HepG2 (cell line): ENCODE measurements at regions not wholly inside any gene's neighbourhood (a gene's known extent, or its start where the extent isn't known, plus 50 kb on each side); places are given as distances from the start of the nearest gene placed in this dataset.

ENCODE experiments used
- CEBPG ChIP-seq: IDR thresholded peaks from 2 replicates; pipeline ENCODE4 v1.6.1; 2016
- GATAD1 ChIP-seq: IDR thresholded peaks from 2 replicates; pipeline ENCODE4 v1.6.1; 2016; ENCODE audit warnings: missing genetic modification reagents, missing compliant biosample characterization
- GTF2F1 ChIP-seq: fragments of 150-350 bp; IDR thresholded peaks from 2 replicates; pipeline ENCODE4 v1.6.1; 2014; ENCODE audit warnings: low read length
- MAF1 ChIP-seq: sonication (generic); formaldehyde crosslinking; IDR thresholded peaks from 2 replicates; pipeline ENCODE4 v1.5.0; 2020; ENCODE audit warnings: missing genetic modification reagents, borderline replicate concordance
- MED8 ChIP-seq: sonication (generic); formaldehyde crosslinking; IDR thresholded peaks from 2 replicates; pipeline ENCODE4 v1.8.1; 2023; ENCODE audit warnings: mild to moderate bottlenecking, missing genetic modification reagents; ENCODE audit not compliant: insufficient replicate concordance
- NPAS2 ChIP-seq: sonication (generic); formaldehyde crosslinking; IDR thresholded peaks from 2 replicates; pipeline ENCODE4 v1.8.0; 2022; ENCODE audit warnings: mild to moderate bottlenecking, missing genetic modification reagents, borderline replicate concordance
- PRDM15 ChIP-seq: sonication (generic); formaldehyde crosslinking; IDR thresholded peaks from 2 replicates; pipeline ENCODE4 v1.4.0; 2020; ENCODE audit warnings: missing genetic modification reagents
- SP5 ChIP-seq: IDR thresholded peaks from 2 replicates; pipeline ENCODE4 v1.6.1; 2016; ENCODE audit warnings: low read depth, borderline replicate concordance
- TFAP4 ChIP-seq: sonication (generic); IDR thresholded peaks from 2 replicates; pipeline ENCODE4 v1.6.1; 2016; ENCODE audit warnings: low read depth, borderline replicate concordance
- ZEB1 ChIP-seq: IDR thresholded peaks from 2 replicates; pipeline ENCODE4 v1.6.1; 2012; ENCODE audit warnings: mild to moderate bottlenecking, low read depth, inconsistent platforms; ENCODE audit not compliant: insufficient replicate concordance
- ZKSCAN5 ChIP-seq: sonication (generic); formaldehyde crosslinking; IDR thresholded peaks from 2 replicates; pipeline ENCODE4 v1.5.1; 2020; ENCODE audit warnings: mild to moderate bottlenecking, missing genetic modification reagents
- ZNF20 ChIP-seq: sonication (generic); formaldehyde crosslinking; IDR thresholded peaks from 2 replicates; pipeline ENCODE4 v1.4.0; 2020; ENCODE audit warnings: mild to moderate bottlenecking, moderate library complexity, missing genetic modification reagents
- ZNF577 ChIP-seq: sonication (generic); formaldehyde crosslinking; IDR thresholded peaks from 2 replicates; pipeline ENCODE4 v1.4.0; 2020; ENCODE audit warnings: mild to moderate bottlenecking, low read depth, missing genetic modification reagents, borderline replicate concordance
- ZNF674 ChIP-seq: sonication (generic); formaldehyde crosslinking; IDR thresholded peaks from 2 replicates; pipeline ENCODE4 v1.5.0; 2020; ENCODE audit warnings: low read depth, mild to moderate bottlenecking, missing genetic modification reagents
- ZNF816 ChIP-seq: sonication (generic); formaldehyde crosslinking; IDR thresholded peaks from 2 replicates; pipeline ENCODE4 v1.8.0; 2022; ENCODE audit warnings: missing genetic modification reagents, mild to moderate bottlenecking, borderline replicate concordance
- TF ChIP-seq, protein P1 (sequence below), 2 experiments: sonication (generic) in 1 of 2; formaldehyde crosslinking in 1 of 2; IDR thresholded peaks; 2 replicates each; pipeline versions ENCODE4 v1.4.0 to v1.6.1; 2016 to 2020; ENCODE audit warnings: borderline replicate concordance in 1 of 2, low read depth in 1 of 2, mild to moderate bottlenecking in 1 of 2, missing genetic modification reagents in 1 of 2
- TF ChIP-seq, protein P2 (sequence below): sonication (generic); formaldehyde crosslinking; IDR thresholded peaks from 2 replicates; pipeline ENCODE4 v1.5.0; 2020; ENCODE audit warnings: missing genetic modification reagents

GRCh38 chr17:72386619-72387237 is 265.9 kb downstream of the SOX9 start (continued):
- no peak for TF ChIP-seq PRDM15
- no peak; the same call in 1 of the 2 replicates for TF ChIP-seq MAF1 (CRISPR knock-in tag)
- TF ChIP-seq, protein P1, sequence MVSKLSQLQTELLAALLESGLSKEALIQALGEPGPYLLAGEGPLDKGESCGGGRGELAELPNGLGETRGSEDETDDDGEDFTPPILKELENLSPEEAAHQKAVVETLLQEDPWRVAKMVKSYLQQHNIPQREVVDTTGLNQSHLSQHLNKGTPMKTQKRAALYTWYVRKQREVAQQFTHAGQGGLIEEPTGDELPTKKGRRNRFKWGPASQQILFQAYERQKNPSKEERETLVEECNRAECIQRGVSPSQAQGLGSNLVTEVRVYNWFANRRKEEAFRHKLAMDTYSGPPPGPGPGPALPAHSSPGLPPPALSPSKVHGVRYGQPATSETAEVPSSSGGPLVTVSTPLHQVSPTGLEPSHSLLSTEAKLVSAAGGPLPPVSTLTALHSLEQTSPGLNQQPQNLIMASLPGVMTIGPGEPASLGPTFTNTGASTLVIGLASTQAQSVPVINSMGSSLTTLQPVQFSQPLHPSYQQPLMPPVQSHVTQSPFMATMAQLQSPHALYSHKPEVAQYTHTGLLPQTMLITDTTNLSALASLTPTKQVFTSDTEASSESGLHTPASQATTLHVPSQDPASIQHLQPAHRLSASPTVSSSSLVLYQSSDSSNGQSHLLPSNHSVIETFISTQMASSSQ (IDR thresholded peaks at IDR 0.05; ENCODE audit: low read depth): peak; percentile 60; the same call in 1 of the 2 replicates
- TF ChIP-seq, protein P1 (CRISPR knock-in tag; IDR thresholded peaks at IDR 0.05; ENCODE audit: borderline replicate concordance): peak; percentile 82; the same call in 1 of the 2 replicates
- TF ChIP-seq ZNF674 (CRISPR knock-in tag): no peak
- peak; percentile 2; the same call in 1 of the 2 replicates for TF ChIP-seq CEBPG (CRISPR knock-in tag)
- TF ChIP-seq, protein P2, sequence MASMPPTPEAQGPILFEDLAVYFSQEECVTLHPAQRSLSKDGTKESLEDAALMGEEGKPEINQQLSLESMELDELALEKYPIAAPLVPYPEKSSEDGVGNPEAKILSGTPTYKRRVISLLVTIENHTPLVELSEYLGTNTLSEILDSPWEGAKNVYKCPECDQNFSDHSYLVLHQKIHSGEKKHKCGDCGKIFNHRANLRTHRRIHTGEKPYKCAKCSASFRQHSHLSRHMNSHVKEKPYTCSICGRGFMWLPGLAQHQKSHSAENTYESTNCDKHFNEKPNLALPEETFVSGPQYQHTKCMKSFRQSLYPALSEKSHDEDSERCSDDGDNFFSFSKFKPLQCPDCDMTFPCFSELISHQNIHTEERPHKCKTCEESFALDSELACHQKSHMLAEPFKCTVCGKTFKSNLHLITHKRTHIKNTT (CRISPR knock-in tag): no peak
- no peak for TF ChIP-seq ZNF577 (CRISPR knock-in tag)
- TF ChIP-seq SP5 (CRISPR knock-in tag): peak; percentile 78; the same call in 1 of the 2 replicates
- TF ChIP-seq GTF2F1: no peak
- TF ChIP-seq ZNF816 (CRISPR knock-in tag): no peak
- no peak for TF ChIP-seq GATAD1
- TF ChIP-seq ZKSCAN5 (CRISPR knock-in tag): no peak
- no peak for TF ChIP-seq MED8 (CRISPR knock-in tag)
- TF ChIP-seq NPAS2 (CRISPR knock-in tag): no peak
- TF ChIP-seq ZNF20 (CRISPR knock-in tag): no peak
- peak; percentile 40 for TF ChIP-seq ZEB1
- TF ChIP-seq TFAP4: peak; percentile 77; the same call in 1 of the 2 replicates
